GM21737 (cell line): ENCODE measurements at regions not wholly inside any gene's neighbourhood (a gene's known extent, or its start where the extent isn't known, plus 50 kb on each side); places are given as distances from the start of the nearest gene placed in this dataset.

ENCODE experiments used
- ATAC-seq: cut with Tn5 transposase; IDR thresholded peaks from one replicate; pipeline ENCODE4 v1.9.1; 2021; ENCODE audit warnings: mild to moderate bottlenecking, moderate library complexity; ENCODE audit not compliant: unreplicated experiment

- no peak for ATAC-seq
Observed at GRCh38 chr1:192945390-192946130, 113.6 kb downstream of the UCHL5 start.

DNA sequence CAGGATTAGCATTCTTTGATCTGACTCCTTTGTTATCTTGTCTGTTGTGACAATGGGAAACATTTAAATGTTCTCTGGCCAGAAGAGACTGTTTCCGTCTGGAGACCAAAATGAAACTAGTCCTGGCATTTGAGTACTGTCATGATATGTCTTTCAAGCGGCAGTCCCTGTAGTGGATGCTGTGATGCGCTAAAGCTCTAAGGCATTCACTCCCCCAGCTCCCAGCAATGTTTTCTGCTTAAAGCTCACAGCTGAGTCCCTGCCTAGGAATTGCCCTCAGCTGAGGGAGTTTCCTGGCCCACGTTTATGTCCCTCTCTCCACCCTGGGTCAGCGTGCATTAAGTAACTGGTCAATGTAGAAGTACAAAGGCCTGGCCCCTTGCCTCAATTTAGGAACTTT is 109.4 kb downstream of the UCHL5 start:
- ATAC-seq = no peak

- no peak for ATAC-seq
Observed at GRCh38 chr1:192950926-192951325, 108.2 kb downstream of the UCHL5 start.

GRCh38 chr1:192951691-192952460 is 107.3 kb downstream of the UCHL5 start:
- peak; percentile 90 for ATAC-seq

DNA sequence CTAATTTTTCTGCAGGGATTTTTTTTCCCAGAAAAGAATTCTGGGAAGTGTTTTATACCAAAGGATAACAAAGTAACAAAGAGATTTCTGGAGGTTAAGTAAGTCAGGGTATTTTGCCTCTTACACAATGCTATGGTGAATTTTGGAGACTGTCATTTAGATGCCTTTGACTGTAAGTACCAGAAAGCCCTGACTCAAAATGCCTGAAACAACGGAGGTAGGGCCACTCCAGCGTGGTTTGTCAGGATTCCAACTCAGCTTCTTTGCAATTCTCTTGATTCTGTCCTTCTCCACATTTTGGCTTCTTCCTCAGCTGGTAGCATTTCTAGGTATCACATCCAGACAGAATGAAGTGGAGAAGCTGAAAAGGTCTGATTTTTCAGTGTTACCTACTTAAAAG is 106.5 kb downstream of the UCHL5 start:
- ATAC-seq = no peak

DNA sequence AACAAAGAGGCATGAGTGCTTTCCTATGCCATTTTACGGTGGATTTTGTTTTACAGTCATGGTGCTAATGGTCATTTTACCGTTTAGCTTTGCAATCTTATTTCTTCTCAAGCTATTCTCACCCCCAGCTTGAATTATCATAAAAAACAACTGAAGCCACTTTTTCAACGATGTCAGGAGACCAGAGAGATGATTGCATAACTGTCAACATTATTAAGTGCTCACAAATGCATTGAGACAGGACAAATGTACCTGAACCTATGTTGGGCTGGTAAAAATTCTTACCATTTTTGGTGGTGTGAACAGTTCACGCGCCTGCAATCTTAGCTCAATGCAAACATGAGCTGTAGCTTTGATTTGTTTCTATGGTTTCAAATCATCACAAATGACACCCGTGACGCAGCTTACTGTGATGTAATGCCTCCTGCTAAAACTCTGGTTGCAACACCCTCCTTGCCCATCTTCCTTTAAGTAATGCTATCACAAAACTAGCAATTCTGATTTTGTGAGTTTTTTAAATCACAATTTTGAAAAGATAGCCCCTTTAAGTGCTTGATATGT is 104.4 kb downstream of the UCHL5 start:
- no peak for ATAC-seq

DNA sequence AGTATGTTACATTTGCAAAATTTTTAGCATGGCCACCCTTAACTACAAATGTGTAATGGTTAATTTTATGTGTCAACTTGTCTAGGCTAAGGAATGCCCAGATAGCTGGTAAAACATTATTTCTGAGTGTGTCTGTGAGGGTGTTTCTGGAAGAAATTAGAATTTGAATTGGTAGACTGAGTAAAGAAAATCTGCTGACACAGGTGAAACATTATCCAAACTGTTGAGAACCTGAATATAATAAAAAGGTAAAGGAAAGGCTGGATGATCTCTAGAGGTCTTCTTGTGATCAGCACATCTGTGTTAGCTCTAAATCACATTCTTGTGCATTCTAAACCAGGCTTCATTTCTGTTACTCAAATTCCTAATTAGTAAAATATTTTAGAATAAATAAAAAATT is 100.8 kb downstream of the UCHL5 start:
- no peak for ATAC-seq

GRCh38 chr1:192958871-192959270 is 100.3 kb downstream of the UCHL5 start:
- ATAC-seq = no peak

DNA sequence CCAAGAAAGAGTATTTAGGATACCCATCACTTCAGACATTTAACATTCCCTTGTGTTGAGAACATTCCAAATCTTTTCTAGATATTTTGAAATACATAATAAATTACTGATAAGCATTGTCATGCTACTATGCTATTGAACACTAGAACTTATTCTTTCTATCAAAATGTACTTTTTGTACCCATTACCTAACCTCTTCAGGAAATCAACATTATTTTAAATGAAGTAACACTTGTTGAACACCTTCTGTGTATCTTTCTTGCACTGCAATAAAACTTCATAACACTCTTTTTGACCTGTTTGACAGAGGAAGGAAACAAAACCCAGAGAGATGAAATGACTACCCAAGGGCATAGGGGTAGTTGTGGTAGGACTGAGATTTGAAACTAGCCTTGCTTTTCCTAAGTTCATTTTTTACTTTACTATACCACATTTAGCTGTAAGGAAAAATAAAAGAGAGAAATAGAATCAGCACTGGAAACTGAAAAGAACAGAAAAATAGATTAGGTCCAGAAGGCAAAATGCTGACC is 99.4 kb downstream of the UCHL5 start:
- ATAC-seq = no peak
